Activated T-cell treated with anti-CD3 and anti-CD28 coated beads, Interleukin-2, amount 50 U/mL, for 4 hours (primary cell): ENCODE measurements at regions not wholly inside any gene's neighbourhood (a gene's known extent, or its start where the extent isn't known, plus 50 kb on each side); places are given as distances from the start of the nearest gene placed in this dataset.
"Not testable (repeated sequence)": the region's sequence is repeated elsewhere in the genome, so short reads cannot be mapped to it uniquely, and the experiment has no call there.

Experiments used
- ATAC-seq, 2 donors: fragments of 200-7000 bp; cut with Tn5 transposase; one replicate each; pipeline ENCODE4 v1.10.0; 2021
- DNase-seq: peaks from one replicate; pipeline ENCODE4 v3.0.0-alpha.2; 2020
- H3K27me3 Mint-ChIP-seq: one replicate; pipeline ENCODE4 v1.8.0; 2021; ENCODE audit warnings: low read depth, mixed read lengths
- H3K36me3 Mint-ChIP-seq: one replicate; pipeline ENCODE4 v1.8.0; 2022; ENCODE audit warnings: mixed read lengths; ENCODE audit not compliant: insufficient read depth
- H3K4me1 Mint-ChIP-seq: one replicate; pipeline ENCODE4 v1.8.0; 2021; ENCODE audit warnings: low read depth, mixed read lengths
- H3K4me3 Mint-ChIP-seq: one replicate; pipeline ENCODE4 v1.8.0; 2021; ENCODE audit warnings: mild to moderate bottlenecking, moderate library complexity, mixed read lengths
- H3K9me3 Mint-ChIP-seq: one replicate; pipeline ENCODE4 v1.8.0; 2021; ENCODE audit warnings: mixed read lengths

GRCh38 chr1:67482733-67483482, 52.7 kb upstream of the SERBP1 start:
- DNase-seq, result no peak
- Mint-ChIP-seq H3K4me3 (no peak overlapping the region), H3K9me3 (no peaks in the 10 kb centered on the region), H3K27me3 (no peaks in the 10 kb centered on the region), H3K36me3 (no peaks in the 10 kb centered on the region), H3K4me1 (no peaks in the 10 kb centered on the region)
- no peak for ATAC-seq

GRCh38 chr1:67484492-67484891, 54.3 kb upstream of the SERBP1 start:
- no peak for ATAC-seq
- Mint-ChIP-seq H3K9me3 (no peaks in the 10 kb centered on the region), H3K36me3 (no peaks in the 10 kb centered on the region), H3K4me3 (no peak overlapping the region), H3K27me3 (no peaks in the 10 kb centered on the region), H3K4me1 (no peaks in the 10 kb centered on the region)
- no peak for DNase-seq

- DNase-seq (no peak), ATAC-seq (no peak)
- Mint-ChIP-seq H3K4me3 (no peak overlapping the region), H3K27me3 (no peaks in the 10 kb centered on the region), H3K36me3 (no peaks in the 10 kb centered on the region), H3K4me1 (no peaks in the 10 kb centered on the region), H3K9me3 (no peaks in the 10 kb centered on the region)
Measured at GRCh38 chr1:67485046-67485811, 55.0 kb upstream of the SERBP1 start.

- H3K36me3 Mint-ChIP-seq, result no peaks in the 10 kb centered on the region
- no peak for DNase-seq
Measured at GRCh38 chr1:67489643-67490042, 59.4 kb upstream of the SERBP1 start.

DNA sequence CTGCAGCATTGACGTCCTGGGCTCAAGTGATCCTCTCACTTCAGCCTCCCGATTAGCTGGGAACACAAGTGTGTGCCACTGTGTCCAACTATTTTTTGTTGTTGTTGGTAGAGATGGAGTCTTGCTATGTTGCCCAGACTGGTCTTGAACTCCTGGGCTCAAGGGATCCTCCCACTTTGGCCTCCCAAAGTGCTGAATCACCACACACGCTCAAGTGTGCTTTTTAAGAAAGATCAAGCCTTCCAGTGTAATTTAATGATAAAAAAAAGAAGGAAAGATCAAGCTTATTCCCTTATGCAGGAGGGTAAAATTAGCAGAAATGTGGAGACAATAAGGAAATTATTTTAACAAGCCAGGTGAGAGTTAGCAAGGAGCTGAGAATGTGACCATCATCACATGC, 61.1 kb upstream of the SERBP1 start:
- Mint-ChIP-seq H3K36me3 (no peaks in the 10 kb centered on the region), H3K27me3 (no peaks in the 10 kb centered on the region), H3K9me3 (no peaks in the 10 kb centered on the region), H3K4me3 (no peak overlapping the region), H3K4me1 (no peaks in the 10 kb centered on the region)
- ATAC-seq (no peak), DNase-seq (no peak)

More at GRCh38 chr1:67489643-67490042, 59.4 kb upstream of the SERBP1 start:
- H3K4me3 Mint-ChIP-seq, result no peak overlapping the region
- H3K9me3 Mint-ChIP-seq, result no peaks in the 10 kb centered on the region
- H3K27me3 Mint-ChIP-seq, result no peaks in the 10 kb centered on the region
- no peaks in the 10 kb centered on the region for H3K4me1 Mint-ChIP-seq
- peak; percentile 43 to 51 for ATAC-seq

DNA sequence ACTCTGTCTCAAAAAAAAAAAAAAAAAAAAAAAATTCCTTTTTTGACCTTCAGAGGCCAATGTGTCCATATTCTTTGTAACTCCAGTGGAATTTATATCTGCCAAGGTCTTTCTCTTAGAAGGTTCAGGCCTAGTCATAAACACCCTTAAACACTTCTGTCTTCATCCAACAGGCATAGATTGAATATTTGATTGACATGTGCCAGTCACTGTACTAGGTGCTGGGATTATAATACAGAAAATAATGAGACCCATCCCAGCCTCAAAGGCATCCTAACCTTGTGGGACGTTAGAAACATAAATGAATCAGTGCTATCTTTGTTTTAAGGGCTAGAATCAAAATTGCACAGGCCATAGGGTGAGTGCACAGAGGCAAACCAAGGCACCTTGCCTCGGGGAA, 62.9 kb upstream of the SERBP1 start:
- no peaks in the 10 kb centered on the region for H3K9me3 Mint-ChIP-seq
- no peak overlapping the region for H3K4me3 Mint-ChIP-seq
- DNase-seq (no peak), ATAC-seq (no peak)
- no peaks in the 10 kb centered on the region for H3K36me3 Mint-ChIP-seq
- H3K27me3 Mint-ChIP-seq, result no peaks in the 10 kb centered on the region
- no peaks in the 10 kb centered on the region for H3K4me1 Mint-ChIP-seq

DNA sequence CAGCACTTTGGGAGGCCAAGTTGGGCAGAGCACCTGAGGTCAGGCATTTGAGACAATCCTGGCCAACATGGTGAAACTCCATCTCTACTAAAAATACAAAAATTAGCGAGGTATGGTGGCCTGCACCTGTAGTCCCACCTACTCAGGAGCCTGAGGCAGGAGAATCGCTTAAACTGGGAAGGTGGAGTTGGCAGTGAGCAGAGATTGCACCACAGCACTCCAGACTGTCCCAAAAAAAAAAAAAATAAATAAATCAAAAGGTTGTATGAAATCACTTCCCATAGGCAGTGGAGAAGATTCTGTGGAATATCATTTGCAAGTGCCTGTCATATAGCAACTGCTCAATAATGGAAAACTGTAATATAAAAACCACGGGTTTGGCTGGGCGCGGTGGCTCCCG, 65.1 kb upstream of the SERBP1 start:
- Mint-ChIP-seq H3K4me3 (no peak overlapping the region), H3K9me3 (no peaks in the 10 kb centered on the region), H3K27me3 (no peaks in the 10 kb centered on the region), H3K4me1 (no peaks in the 10 kb centered on the region), H3K36me3 (no peaks in the 10 kb centered on the region)
- no peak for DNase-seq
- no peak for ATAC-seq

- no peak overlapping the region for H3K4me3 Mint-ChIP-seq
Measured at GRCh38 chr1:67496329-67496728, 66.1 kb upstream of the SERBP1 start.

GRCh38 chr1:67500413-67500959, 70.3 kb upstream of the SERBP1 start:
- ATAC-seq, result peak; percentile 99 to 100
- H3K4me3 Mint-ChIP-seq, result no peak overlapping the region
- H3K36me3 Mint-ChIP-seq, result no peaks in the 10 kb centered on the region
- peaks cover 4% of the 10 kb centered on the region for H3K27me3 Mint-ChIP-seq
- DNase-seq, result peak; percentile 83
- H3K9me3 Mint-ChIP-seq, result no peaks in the 10 kb centered on the region
- peaks cover 2% of the 10 kb centered on the region for H3K4me1 Mint-ChIP-seq

More at GRCh38 chr1:67496329-67496728, 66.1 kb upstream of the SERBP1 start:
- no peaks in the 10 kb centered on the region for H3K9me3 Mint-ChIP-seq
- H3K36me3 Mint-ChIP-seq, result no peaks in the 10 kb centered on the region
- peaks cover 4% of the 10 kb centered on the region for H3K27me3 Mint-ChIP-seq
- H3K4me1 Mint-ChIP-seq, result peaks cover 2% of the 10 kb centered on the region
- DNase-seq, result no peak
- no peak for ATAC-seq

DNA sequence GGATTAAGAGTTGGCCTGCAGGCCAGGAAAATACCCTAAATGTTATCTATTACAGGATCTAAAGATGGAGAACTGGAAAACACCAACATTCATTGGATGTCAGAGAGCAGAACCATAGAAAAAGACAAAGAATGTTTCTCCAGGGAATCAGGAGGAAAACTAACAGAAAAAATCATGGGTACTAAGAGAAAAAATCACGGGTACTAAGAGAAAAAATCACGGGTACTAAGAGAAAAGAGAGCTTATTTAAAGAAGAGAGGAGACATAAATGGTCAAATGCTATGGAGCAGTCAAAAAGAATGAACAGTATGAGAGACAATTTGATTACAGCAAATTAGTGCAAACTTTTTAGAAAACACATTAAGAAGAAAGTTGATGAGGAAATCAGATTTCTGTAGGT, 73.8 kb upstream of the SERBP1 start:
- H3K4me3 Mint-ChIP-seq, result no peak overlapping the region
- peaks cover 4% of the 10 kb centered on the region for H3K27me3 Mint-ChIP-seq
- no peaks in the 10 kb centered on the region for H3K36me3 Mint-ChIP-seq
- no peaks in the 10 kb centered on the region for H3K9me3 Mint-ChIP-seq
- H3K4me1 Mint-ChIP-seq, result peaks cover 2% of the 10 kb centered on the region
- DNase-seq, result no peak
- no peak for ATAC-seq

DNA sequence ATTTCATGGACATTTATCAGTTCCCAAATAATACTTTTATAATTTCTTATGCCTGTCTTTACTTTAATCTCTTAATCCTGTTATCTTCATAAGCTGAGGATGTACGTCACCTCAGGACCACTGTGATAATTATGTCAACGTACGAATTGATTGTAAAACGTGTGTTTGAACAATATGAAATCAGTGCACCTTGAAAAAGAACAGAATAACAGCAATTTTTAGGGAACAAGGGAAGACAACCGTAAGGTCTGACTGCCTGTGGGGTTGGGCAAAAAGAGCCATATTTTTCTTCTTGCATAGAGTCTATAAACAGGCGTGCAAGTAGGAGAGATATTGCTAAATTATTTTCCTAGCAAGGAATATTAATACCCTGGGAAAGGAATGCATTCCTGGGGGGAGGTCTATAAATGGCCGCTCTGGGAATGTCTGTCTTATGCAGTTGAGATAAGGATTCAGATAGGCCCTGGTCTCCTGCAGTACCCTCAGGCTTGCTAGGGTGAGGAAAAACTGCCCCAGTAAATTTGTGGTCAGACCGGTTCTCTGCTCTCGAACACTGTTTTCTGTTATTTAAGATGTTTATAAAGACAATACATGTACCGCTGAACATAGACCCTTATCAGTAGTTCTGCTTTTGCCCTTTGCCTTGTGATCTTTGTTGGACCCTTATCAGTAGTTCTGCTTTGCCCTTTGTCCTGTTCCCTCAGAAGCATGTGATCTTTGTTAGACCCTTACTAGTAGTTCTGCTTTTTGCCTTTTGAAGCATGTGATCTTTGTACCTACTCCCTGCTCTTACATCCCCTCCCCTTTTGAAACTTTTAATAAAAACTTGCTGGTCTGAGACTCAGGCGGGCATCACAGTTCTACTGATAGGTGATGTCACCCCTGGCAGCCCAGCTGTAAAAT, 83.4 kb upstream of the SERBP1 start:
- not testable (repeated sequence) for H3K27me3 Mint-ChIP-seq, H3K4me3 Mint-ChIP-seq, H3K36me3 Mint-ChIP-seq, ATAC-seq, H3K4me1 Mint-ChIP-seq, DNase-seq
- H3K9me3 Mint-ChIP-seq, result peaks cover 13% of the 10 kb centered on the region

DNA sequence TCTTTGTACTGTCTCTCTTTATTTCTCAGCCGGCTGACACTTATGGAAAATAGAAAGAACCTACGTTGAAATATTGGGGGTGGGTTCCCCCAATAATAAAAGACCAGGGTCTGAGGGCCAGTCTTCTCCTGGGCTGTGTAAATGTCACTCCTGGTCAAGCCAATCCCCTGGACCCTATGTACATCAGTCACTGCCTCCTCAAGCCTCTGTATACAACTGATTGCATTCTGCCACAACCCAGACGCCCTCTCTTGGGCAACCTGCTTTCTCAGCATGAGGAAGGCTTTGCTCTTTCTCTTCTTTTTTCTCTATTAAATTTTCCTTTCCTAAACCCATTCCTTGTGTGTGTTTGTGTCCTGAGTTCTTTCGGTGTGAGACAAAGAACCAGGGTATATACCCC, 84.1 kb upstream of the SERBP1 start:
- H3K36me3 Mint-ChIP-seq, result no peaks in the 10 kb centered on the region
- ATAC-seq, result no peak
- H3K27me3 Mint-ChIP-seq, result peaks cover 1% of the 10 kb centered on the region
- DNase-seq, result no peak
- H3K4me1 Mint-ChIP-seq, result no peaks in the 10 kb centered on the region
- H3K9me3 Mint-ChIP-seq, result peaks cover 13% of the 10 kb centered on the region
- H3K4me3 Mint-ChIP-seq, result no peak overlapping the region

- no peak overlapping the region for H3K4me3 Mint-ChIP-seq
- H3K9me3 Mint-ChIP-seq, result peaks cover 13% of the 10 kb centered on the region
- DNase-seq, result no peak
Measured at GRCh38 chr1:67514786-67515185, 84.6 kb upstream of the SERBP1 start.

More at GRCh38 chr1:67514786-67515185, 84.6 kb upstream of the SERBP1 start:
- Mint-ChIP-seq H3K36me3 (no peaks in the 10 kb centered on the region), H3K27me3 (peaks cover 1% of the 10 kb centered on the region), H3K4me1 (no peaks in the 10 kb centered on the region)
- no peak for ATAC-seq
